ENCODE measurements at regions not wholly inside any gene's neighbourhood (a gene's known extent, or its start where the extent isn't known, plus 50 kb on each side); places are given as distances from the start of the nearest gene placed in this dataset.

GRCh38 chr4:181760560-181760959 lies 482.6 kb upstream of the TENM3 start:
- Histone ChIP-seq H3K9me3 (no peaks in the 10 kb centered on the region), H3K4me3 (no peak overlapping the region), H3K27ac (no peak overlapping the region), H3K36me3 (ENCODE audit: low read depth, missing control alignments) (no peaks in the 10 kb centered on the region), H3K4me1 (no peaks in the 10 kb centered on the region), H3K27me3 (no peaks in the 10 kb centered on the region)
- no peak for DNase-seq
- no peak for TF ChIP-seq CTCF (IDR thresholded peaks at IDR 0.05)
- no peak for TF ChIP-seq POLR2A (IDR thresholded peaks at IDR 0.05)
- intact Hi-C loops (cut with DNase I; ENCODE audit: low total_unique reads), result no loop called here

GRCh38 chr4:181761156-181761555 lies 482.0 kb upstream of the TENM3 start:
- no peaks in the 10 kb centered on the region for H3K4me1 ChIP-seq
- no peaks in the 10 kb centered on the region for H3K27me3 ChIP-seq
- intact Hi-C loops (cut with DNase I; ENCODE audit: low total_unique reads), result no loop called here
- H3K9me3 ChIP-seq, result no peaks in the 10 kb centered on the region
- no peaks in the 10 kb centered on the region for H3K36me3 ChIP-seq (ENCODE audit: low read depth, missing control alignments)
- H3K4me3 ChIP-seq, result no peak overlapping the region
- TF ChIP-seq CTCF (IDR thresholded peaks at IDR 0.05), result no peak
- TF ChIP-seq POLR2A (IDR thresholded peaks at IDR 0.05), result no peak
- DNase-seq, result no peak
- no peak overlapping the region for H3K27ac ChIP-seq
- WGBS, 2 donors, result 87 to 89% methylated on average over 7 of the region's 7 CpGs

GRCh38 chr4:181766061-181766548 lies 477.1 kb upstream of the TENM3 start:
- Histone ChIP-seq H3K4me1 (no peaks in the 10 kb centered on the region), H3K9me3 (no peaks in the 10 kb centered on the region), H3K27me3 (no peaks in the 10 kb centered on the region), H3K27ac (no peak overlapping the region), H3K4me3 (no peak overlapping the region), H3K36me3 (ENCODE audit: low read depth, missing control alignments) (no peaks in the 10 kb centered on the region)
- TF ChIP-seq POLR2A (IDR thresholded peaks at IDR 0.05), result no peak
- no peak for TF ChIP-seq CTCF (IDR thresholded peaks at IDR 0.05)
- DNase-seq, result no peak
- WGBS, 2 donors, result 64 to 69% methylated on average over 9 of the region's 9 CpGs
- intact Hi-C loops (cut with DNase I; ENCODE audit: low total_unique reads), result no loop called here

- H3K4me1 ChIP-seq, result no peaks in the 10 kb centered on the region
- H3K27ac ChIP-seq, result no peak overlapping the region
- H3K27me3 ChIP-seq, result no peaks in the 10 kb centered on the region
- no peaks in the 10 kb centered on the region for H3K9me3 ChIP-seq
- H3K36me3 ChIP-seq (ENCODE audit: low read depth, missing control alignments), result no peaks in the 10 kb centered on the region
- intact Hi-C loops (cut with DNase I; ENCODE audit: low total_unique reads), result no loop called here
- no peak for DNase-seq
- 71 to 81% methylated on average over 1 of the region's 1 CpG for WGBS, 2 donors
- H3K4me3 ChIP-seq, result no peak overlapping the region
- TF ChIP-seq CTCF (IDR thresholded peaks at IDR 0.05) (no peak), POLR2A (IDR thresholded peaks at IDR 0.05) (no peak)
Measured at GRCh38 chr4:181770971-181771370, 472.2 kb upstream of the TENM3 start.

- intact Hi-C loops (cut with DNase I; ENCODE audit: low total_unique reads), result no loop called here
- no peak overlapping the region for H3K27ac ChIP-seq
- TF ChIP-seq CTCF (IDR thresholded peaks at IDR 0.05) (no peak), POLR2A (IDR thresholded peaks at IDR 0.05) (no peak)
- H3K4me3 ChIP-seq, result no peak overlapping the region
- no peaks in the 10 kb centered on the region for H3K27me3 ChIP-seq
- no peaks in the 10 kb centered on the region for H3K9me3 ChIP-seq
- no peak for DNase-seq
- no peaks in the 10 kb centered on the region for H3K4me1 ChIP-seq
- H3K36me3 ChIP-seq (ENCODE audit: low read depth, missing control alignments), result no peaks in the 10 kb centered on the region
- 80 to 92% methylated on average over 4 of the region's 4 CpGs for WGBS, 2 donors
Measured at GRCh38 chr4:181775298-181775697, 467.9 kb upstream of the TENM3 start.
